22Rv1 (cell line): ENCODE measurements at regions not wholly inside any gene's neighbourhood (a gene's known extent, or its start where the extent isn't known, plus 50 kb on each side); places are given as distances from the start of the nearest gene placed in this dataset.

ENCODE experiments used
- H3K27ac ChIP-seq: fragments of 450-650 bp; 2 replicates; pipeline ENCODE4 v1.5.1; 2017
- ZFX ChIP-seq: fragments of 450-650 bp; IDR thresholded peaks from 2 replicates; pipeline ENCODE4 v1.6.1; 2017; ENCODE audit warnings: antibody characterized with exemption, borderline replicate concordance
- TF ChIP-seq, protein P1 (sequence below): fragments of 450-650 bp; IDR thresholded peaks from 2 replicates; pipeline ENCODE4 v1.5.1; 2017; ENCODE audit warnings: mild to moderate bottlenecking

DNA sequence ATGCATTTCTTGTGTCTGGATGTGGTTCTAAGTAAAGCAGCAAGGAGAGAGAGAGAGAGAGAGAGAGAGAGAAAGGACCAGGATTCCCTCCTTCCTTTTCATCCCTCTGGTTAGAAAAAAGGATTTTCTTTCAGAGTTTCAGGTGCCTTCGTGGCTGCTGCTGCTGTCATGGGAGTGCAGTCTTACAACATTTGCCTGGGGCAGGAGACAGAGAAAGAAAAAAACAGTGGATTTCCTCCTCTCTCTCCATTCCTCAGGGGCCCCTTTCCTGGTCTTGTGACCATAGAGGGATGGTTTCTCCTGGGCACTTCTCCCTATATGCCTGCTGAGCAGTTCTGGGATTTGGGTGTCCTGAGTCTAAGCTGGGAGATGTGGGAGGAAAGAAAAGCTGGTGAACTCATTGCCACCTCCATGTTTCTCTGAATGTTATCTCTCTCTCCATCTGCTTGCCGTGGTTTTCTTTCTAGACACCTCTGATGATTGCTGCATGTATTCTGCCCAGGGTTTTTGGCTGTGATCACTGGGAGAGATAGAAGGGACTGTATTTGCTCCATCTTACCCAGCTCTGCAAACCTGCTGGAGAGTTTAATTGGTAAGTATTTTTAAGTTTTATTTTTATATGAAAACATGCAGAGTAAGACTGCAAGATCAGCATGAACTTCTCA is 142.4 kb upstream of the RGMA start:
- TF ChIP-seq, protein P1, sequence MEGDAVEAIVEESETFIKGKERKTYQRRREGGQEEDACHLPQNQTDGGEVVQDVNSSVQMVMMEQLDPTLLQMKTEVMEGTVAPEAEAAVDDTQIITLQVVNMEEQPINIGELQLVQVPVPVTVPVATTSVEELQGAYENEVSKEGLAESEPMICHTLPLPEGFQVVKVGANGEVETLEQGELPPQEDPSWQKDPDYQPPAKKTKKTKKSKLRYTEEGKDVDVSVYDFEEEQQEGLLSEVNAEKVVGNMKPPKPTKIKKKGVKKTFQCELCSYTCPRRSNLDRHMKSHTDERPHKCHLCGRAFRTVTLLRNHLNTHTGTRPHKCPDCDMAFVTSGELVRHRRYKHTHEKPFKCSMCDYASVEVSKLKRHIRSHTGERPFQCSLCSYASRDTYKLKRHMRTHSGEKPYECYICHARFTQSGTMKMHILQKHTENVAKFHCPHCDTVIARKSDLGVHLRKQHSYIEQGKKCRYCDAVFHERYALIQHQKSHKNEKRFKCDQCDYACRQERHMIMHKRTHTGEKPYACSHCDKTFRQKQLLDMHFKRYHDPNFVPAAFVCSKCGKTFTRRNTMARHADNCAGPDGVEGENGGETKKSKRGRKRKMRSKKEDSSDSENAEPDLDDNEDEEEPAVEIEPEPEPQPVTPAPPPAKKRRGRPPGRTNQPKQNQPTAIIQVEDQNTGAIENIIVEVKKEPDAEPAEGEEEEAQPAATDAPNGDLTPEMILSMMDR = no peak
- no peak for TF ChIP-seq ZFX
- H3K27ac ChIP-seq = no peak overlapping the region

DNA sequence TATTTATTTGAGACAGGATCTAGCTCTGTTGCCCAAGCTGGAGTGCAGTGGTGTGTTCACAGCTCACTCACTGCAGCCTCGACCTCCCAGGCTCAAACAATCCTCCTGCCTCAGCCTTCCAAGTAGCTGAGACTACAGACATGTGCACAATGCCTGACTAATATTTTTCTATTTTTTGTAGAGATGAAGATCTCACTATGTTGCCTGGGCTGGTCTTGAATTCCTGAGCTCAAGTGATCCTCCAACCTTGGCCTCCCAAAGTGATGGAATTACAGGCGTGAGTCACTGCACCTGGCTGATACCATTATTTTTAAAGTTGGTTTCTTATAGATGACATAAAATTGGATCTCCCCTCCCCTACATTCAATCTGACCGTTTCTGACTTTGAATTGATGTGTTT is 139.5 kb upstream of the RGMA start:
- TF ChIP-seq ZFX = no peak
- H3K27ac ChIP-seq = no peak overlapping the region

GRCh38 chr15:93223803-93224202 is 134.8 kb upstream of the RGMA start:
- TF ChIP-seq, protein P1 = no peak
- no peak for TF ChIP-seq ZFX
- no peak overlapping the region for H3K27ac ChIP-seq

DNA sequence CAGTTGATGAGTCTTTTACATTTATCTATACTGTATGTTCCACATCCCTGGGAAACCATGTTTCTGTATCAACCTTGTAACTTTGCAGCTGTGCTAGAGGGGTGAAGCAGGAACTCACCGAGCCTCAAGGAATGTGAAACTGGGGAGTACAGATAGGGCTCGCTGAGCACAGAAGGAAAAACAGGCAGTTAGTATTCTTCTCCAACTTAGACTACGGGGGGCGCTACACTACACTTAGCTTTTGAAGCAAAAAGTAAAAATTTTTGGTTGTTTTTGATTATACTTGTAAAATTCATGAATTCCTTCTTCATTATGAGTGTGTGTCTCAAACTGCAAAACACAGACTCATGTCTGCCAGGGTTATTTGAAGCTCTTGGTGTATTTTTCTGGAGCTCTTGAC is 132.7 kb upstream of the RGMA start:
- no peak for TF ChIP-seq ZFX
- TF ChIP-seq, protein P1 = no peak

DNA sequence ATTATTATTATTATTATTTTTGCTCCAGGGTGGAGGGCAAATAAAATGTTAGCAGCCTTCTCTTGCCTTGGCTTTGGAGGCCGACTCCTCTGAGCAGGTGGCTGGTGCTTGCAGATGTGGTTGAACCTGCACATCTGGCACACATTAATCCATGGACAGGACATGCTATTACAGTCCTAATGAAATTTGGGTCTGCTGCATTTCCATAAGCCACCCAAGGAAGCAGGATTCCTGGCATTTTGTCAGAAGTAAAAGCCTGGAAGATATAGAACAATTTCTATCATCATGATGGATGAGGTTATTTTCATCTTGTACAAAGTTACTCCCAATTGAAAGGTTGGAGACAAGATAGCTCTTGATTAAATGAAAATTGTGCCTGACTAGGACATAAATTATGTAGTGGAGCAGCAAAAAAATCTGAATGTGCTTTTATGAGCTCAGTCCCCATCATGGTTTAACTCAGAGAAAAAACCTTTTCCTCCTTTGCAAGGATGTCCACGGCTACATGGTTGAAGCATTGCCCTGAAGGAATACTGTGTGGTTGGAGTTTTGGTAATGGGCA is 130.9 kb upstream of the RGMA start:
- no peak overlapping the region for H3K27ac ChIP-seq
- TF ChIP-seq, protein P1 = no peak
- no peak for TF ChIP-seq ZFX

More for the DNA sequence above, 132.7 kb upstream of the RGMA start:
- H3K27ac ChIP-seq = no peak overlapping the region

DNA sequence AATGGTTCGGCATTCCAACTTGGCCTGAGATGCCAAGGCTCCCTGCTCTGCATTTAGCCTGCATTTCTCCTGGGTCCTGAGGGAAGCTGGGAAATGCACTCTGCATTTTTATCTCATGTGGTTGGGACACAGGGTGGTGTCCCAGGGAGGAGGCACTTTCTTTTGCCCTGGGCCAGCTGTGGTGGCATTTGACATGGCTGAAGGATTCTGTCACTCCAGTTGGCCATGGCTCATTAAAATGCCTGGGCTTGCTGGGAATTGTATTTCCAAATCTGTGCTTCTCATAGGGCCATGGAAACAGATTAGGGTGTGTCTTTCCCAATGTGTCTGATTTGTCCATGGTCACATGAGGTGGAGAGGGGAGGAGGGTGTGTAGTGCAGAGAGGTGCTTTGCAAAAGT is 128.3 kb upstream of the RGMA start:
- TF ChIP-seq, protein P1 = no peak
- TF ChIP-seq ZFX = no peak
- H3K27ac ChIP-seq = no peak overlapping the region

GRCh38 chr15:93214106-93214505 is 125.1 kb upstream of the RGMA start:
- TF ChIP-seq ZFX = no peak
- TF ChIP-seq, protein P1 = no peak

DNA sequence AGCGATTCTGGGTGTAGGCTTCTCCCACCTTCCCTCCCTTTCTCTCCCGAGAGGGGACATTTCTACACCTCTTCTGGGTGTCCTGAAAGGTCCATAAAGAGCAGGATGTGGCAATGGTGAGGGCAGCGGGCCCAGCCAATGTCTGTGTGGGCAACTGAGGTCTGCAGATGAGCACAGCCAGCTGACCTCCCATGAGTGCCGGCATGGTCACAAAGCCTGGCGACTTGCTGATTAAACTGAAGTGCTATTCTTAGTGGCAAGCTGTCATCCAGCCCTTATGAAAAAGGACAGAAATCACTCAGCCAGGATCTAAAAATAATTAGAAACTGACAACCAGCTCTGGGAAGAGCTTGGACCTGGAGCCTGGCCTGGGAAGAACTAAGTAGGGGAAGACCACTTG is 124.3 kb upstream of the RGMA start:
- H3K27ac ChIP-seq = no peak overlapping the region

More at GRCh38 chr15:93214106-93214505, 125.1 kb upstream of the RGMA start:
- no peak overlapping the region for H3K27ac ChIP-seq

More for the DNA sequence above, 124.3 kb upstream of the RGMA start:
- no peak for TF ChIP-seq ZFX
- TF ChIP-seq, protein P1 = no peak
